ENCODE measurements at regions not wholly inside any gene's neighbourhood (a gene's known extent, or its start where the extent isn't known, plus 50 kb on each side); places are given as distances from the start of the nearest gene placed in this dataset.

- no peaks in the 10 kb centered on the region for H3K36me3 ChIP-seq (ENCODE audit: control insufficient read depth in 2 of 2, insufficient read depth in 2 of 2, low read length in 1 of 2)
- TF ChIP-seq SMAD1 (IDR thresholded peaks at IDR 0.05; ENCODE audit: low read depth, partially characterized antibody) (peak; percentile 47), EZH2 (IDR thresholded peaks at IDR 0.05; ENCODE audit: borderline replicate concordance, control insufficient read depth, low read depth, low read length) (no peak), ZNF217 (IDR thresholded peaks at IDR 0.05) (peak; percentile 34; the same call in 1 of the 2 replicates), STAT3 (IDR thresholded peaks at IDR 0.05; ENCODE audit: low read depth, low read length) (no peak), NFIC (IDR thresholded peaks at IDR 0.05; ENCODE audit: low read depth, low read length) (peak; percentile 13; the same call in 1 of the 2 replicates), RUNX3 (IDR thresholded peaks at IDR 0.05; ENCODE audit: low read length) (0 out of 2 replicates have a peak, but pooled peaks have one; percentile 4), PRDM15 (CRISPR knock-in tag; IDR thresholded peaks at IDR 0.05) (no peak), GABPA (IDR thresholded peaks at IDR 0.05; ENCODE audit: low read depth) (no peak), ZBTB40 (IDR thresholded peaks at IDR 0.05; ENCODE audit: borderline replicate concordance) (peak; percentile 54; the same call in 1 of the 2 replicates), MTA3 (IDR thresholded peaks at IDR 0.05; ENCODE audit: borderline replicate concordance, low read length) (0 out of 2 replicates have a peak, but pooled peaks have one; percentile 49), POLR2AphosphoS5 (IDR thresholded peaks at IDR 0.05; ENCODE audit: low read length) (no peak), ASH2L (IDR thresholded peaks at IDR 0.05; ENCODE audit: borderline replicate concordance, low read depth) (no peak), MXI1 (IDR thresholded peaks at IDR 0.05; ENCODE audit: low read depth, low read length) (0 out of 2 replicates have a peak, but pooled peaks have one; percentile 23)
- ChIA-PET SMC1A (ENCODE audit: uncharacterized antibody, unreplicated experiment) (interaction anchor here (0.9 to 2.2 kb wide), 15 partner anchors 17 to 170 kb away, joined by 3 to 14 read pairs (median 4); partner anchors contain the start of gene COX20), CTCF (interaction anchor here (0.7 to 1.7 kb wide), 12 partner anchors 12 to 516 kb away, joined by 3 to 8 read pairs (median 4); partner anchors contain the start of gene HNRNPU), RAD21 (ENCODE audit: unreplicated experiment) (interaction anchor here (0.7 to 2.1 kb wide), 15 partner anchors 23 to 144 kb away, joined by 3 to 11 read pairs (median 4); partner anchors contain the start of gene HNRNPU), POLR2A (interaction anchor here (0.6 to 4.4 kb wide), 9 partner anchors 14 to 157 kb away, joined by 3 to 33 read pairs (median 6); partner anchors contain the start of gene HNRNPU)
- no peak for DNase-seq (ENCODE audit: low read depth, low spot score)
- BruUV-seq (replicated peaks): no TSS peak
- H3K9ac ChIP-seq (ENCODE audit: control insufficient read depth, insufficient read depth, low read length): peak overlapping the region; percentile 98
- no peak for FAIRE-seq
- in situ Hi-C loops (cut with MboI): loop anchor here (10.0 kb wide), 1 partner anchor 517 kb away; the partner anchor contains the start of gene ADSS2
- H3K4me2 ChIP-seq (ENCODE audit: control insufficient read depth, insufficient read depth): peak overlapping the region; percentile 94
- peaks cover 2% of the 10 kb centered on the region; the same call in 1 of the 2 replicates for H3K79me2 ChIP-seq (ENCODE audit: control insufficient read depth, insufficient read depth, low read length)
- peak overlapping the region; percentile 96 for H2AFZ ChIP-seq (ENCODE audit: control insufficient read depth, low read depth, low read length)
- H3K27me3 ChIP-seq (replicated peaks in 1 of 2; ENCODE audit: control insufficient read depth in 2 of 2, insufficient read depth in 2 of 2, low read length in 1 of 2): no peaks in the 10 kb centered on the region
- H3K4me1 ChIP-seq (ENCODE audit: control insufficient read depth, insufficient read depth, low read length): no peaks in the 10 kb centered on the region
- peak overlapping the region; percentile 98 for H3K27ac ChIP-seq (ENCODE audit: control insufficient read depth, insufficient read depth)
- peak overlapping the region; percentile 58 for H3K4me3 ChIP-seq
- 10% methylated on average over 11 of the region's 11 CpGs for WGBS (ENCODE audit: insufficient coverage, insufficient replicate concordance, low lambda C conversion rate, missing lambda C conversion rate)
- intact Hi-C loops (cut with micrococcal nuclease; ENCODE audit: unreplicated experiment): loop anchor here (1.0 to 2.0 kb wide), 4 partner anchors 26 to 137 kb away; no protein-coding TSS in a partner anchor
- H3K9me3 ChIP-seq (replicated peaks; ENCODE audit: control insufficient read depth, insufficient read depth, low read length): no peaks in the 10 kb centered on the region
- ATAC-seq: peak; percentile 1; the same call in 2 of the 3 replicates
- no peaks in the 10 kb centered on the region for H4K20me1 ChIP-seq (ENCODE audit: control insufficient read depth, insufficient read depth)
Measured at GRCh38 chr1:244971552-244972216, 107.3 kb upstream of the HNRNPU start.
